Esophagus (tissue), 2 donors: ENCODE measurements at regions not wholly inside any gene's neighbourhood (a gene's known extent, or its start where the extent isn't known, plus 50 kb on each side); places are given as distances from the start of the nearest gene placed in this dataset.

Source experiments
- H3K27ac ChIP-seq, 2 donors: one replicate each; pipeline ENCODE4 v1.5.1; 2013; ENCODE audit warnings: low read depth in 2 of 2, mild to moderate bottlenecking in 2 of 2, inconsistent platforms in 1 of 2, low read length in 1 of 2, moderate library complexity in 1 of 2
- H3K27me3 ChIP-seq, 2 donors: one replicate each; pipeline ENCODE4 v1.6.1; 2013; ENCODE audit warnings: low read length in 2 of 2, control low read depth in 1 of 2, mild to moderate bottlenecking in 1 of 2; ENCODE audit not compliant: insufficient read depth in 2 of 2, control insufficient read depth in 1 of 2
- H3K36me3 ChIP-seq, 2 donors: one replicate each; pipeline ENCODE4 v1.6.1; 2013; ENCODE audit warnings: low read length in 1 of 2; ENCODE audit not compliant: control insufficient read depth in 2 of 2, insufficient read depth in 2 of 2
- H3K4me1 ChIP-seq, 2 donors: one replicate each; pipeline ENCODE4 v1.6.1; 2013; ENCODE audit warnings: low read length in 1 of 2; ENCODE audit not compliant: control insufficient read depth in 2 of 2, insufficient read depth in 2 of 2
- H3K4me3 ChIP-seq, 2 donors: one replicate each; pipeline ENCODE4 v1.5.1; 2013; ENCODE audit warnings: low read length in 2 of 2, mild to moderate bottlenecking in 2 of 2, low read depth in 1 of 2, moderate library complexity in 1 of 2
- H3K9me3 ChIP-seq, 2 donors: one replicate each; pipeline ENCODE4 v1.6.1; 2013; ENCODE audit warnings: mild to moderate bottlenecking in 2 of 2, low read depth in 1 of 2, low read length in 1 of 2, moderate library complexity in 1 of 2; ENCODE audit not compliant: control insufficient read depth in 2 of 2, insufficient read depth in 1 of 2
- WGBS, 2 donors: extraction: QIAGEN DNeasy Blood & Tissue Kit; methylation state at CpG; one replicate each; pipeline ENCODE4 v1.1.7; 2013; 5-methylcytosine and 5-hydroxymethylcytosine counted together
- donor health status: healthy with polysubstance abuse.
- donor health status: Bipolar disorder and iron deficiency.

GRCh38 chr5:73229271-73229670 lies 56.3 kb downstream of the TMEM174 start:
- 72 to 85% methylated on average over 1 of the region's 1 CpG for WGBS, 2 donors
- Histone ChIP-seq H3K9me3 (no peaks in the 10 kb centered on the region), H3K27ac (no peak overlapping the region), H3K4me3 (no peak overlapping the region), H3K27me3 (peaks cover 0 to 13% of the 10 kb centered on the region in 2 donors), H3K36me3 (no peaks in the 10 kb centered on the region), H3K4me1 (peaks cover 4 to 6% of the 10 kb centered on the region in 2 donors)

GRCh38 chr5:73228052-73228451 lies 55.1 kb downstream of the TMEM174 start:
- Histone ChIP-seq H3K36me3 (no peaks in the 10 kb centered on the region), H3K27ac (no peak overlapping the region), H3K4me3 (no peak overlapping the region), H3K4me1 (peaks cover under 1 to 4% of the 10 kb centered on the region in 2 donors), H3K9me3 (no peaks in the 10 kb centered on the region), H3K27me3 (peaks cover 0 to 10% of the 10 kb centered on the region in 2 donors)
- WGBS, 2 donors = 83 to 85% methylated on average over 7 of the region's 7 CpGs
